Stimulated activated CD4-positive, alpha-beta T cell treated with anti-CD3 and anti-CD28 coated beads, Interleukin-1b, Interleukin-23, amount 100 ng/mL, for 4 hours (primary cell): ENCODE measurements at regions not wholly inside any gene's neighbourhood (a gene's known extent, or its start where the extent isn't known, plus 50 kb on each side); places are given as distances from the start of the nearest gene placed in this dataset.

Experiments used
- DNase-seq, 2 donors: peaks; one replicate each; pipeline ENCODE4 v3.0.0-alpha.2; 2020; ENCODE audit warnings: low read depth in 2 of 2

DNA sequence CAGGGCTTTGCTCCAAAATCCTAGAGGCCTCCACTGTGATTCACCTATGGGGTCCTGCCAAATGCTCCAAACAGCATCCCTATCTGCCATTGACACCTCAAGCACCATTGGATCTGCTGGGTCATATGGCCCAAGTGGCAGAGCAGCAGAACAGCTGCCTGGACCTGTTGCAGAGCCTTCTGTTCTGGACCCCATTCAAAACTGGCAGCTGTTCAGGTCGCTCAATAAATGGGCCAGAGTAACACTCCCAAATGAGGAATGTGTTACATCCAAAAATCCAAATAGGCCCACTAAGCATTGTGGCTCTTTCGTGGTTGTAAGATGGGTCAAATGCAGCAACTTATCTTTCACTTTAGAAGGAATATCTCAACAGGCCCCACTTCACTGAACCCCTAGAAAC is 783.6 kb downstream of the DCDC2C start:
- no peak for DNase-seq

DNA sequence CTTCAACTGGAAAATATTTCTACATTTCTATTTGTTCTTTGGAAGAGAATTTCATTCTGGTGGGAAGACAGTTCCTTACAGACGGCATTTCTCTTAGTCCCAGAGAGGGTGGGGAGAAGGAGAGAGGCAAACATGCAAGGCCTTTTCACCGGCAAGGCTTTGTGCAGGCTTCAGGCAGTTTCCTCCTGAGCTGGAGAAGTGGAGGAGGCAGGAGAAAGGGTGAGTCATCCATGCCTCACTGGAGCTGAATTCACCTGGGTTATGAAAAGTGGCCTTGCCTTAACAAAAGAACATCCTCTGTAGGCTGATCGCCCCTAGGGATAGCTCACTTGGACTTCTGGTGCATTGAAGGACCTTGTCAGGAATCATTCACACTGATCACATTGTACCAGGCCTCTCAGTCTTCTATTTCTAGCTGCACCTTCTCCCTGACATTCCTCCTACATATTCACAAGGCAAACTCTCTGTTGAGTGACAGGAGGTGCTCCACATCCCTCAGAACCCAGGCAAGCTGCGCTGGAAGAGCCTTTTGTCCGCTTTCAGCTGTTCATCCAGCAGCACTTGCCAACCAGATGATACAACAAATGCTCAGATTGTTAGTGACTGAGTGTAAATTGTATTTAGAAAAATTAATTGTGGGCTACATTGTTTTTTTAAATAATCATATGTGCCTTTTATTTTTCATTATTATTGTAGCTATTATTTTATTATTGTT is 796.1 kb downstream of the DCDC2C start:
- DNase-seq = no peak

DNA sequence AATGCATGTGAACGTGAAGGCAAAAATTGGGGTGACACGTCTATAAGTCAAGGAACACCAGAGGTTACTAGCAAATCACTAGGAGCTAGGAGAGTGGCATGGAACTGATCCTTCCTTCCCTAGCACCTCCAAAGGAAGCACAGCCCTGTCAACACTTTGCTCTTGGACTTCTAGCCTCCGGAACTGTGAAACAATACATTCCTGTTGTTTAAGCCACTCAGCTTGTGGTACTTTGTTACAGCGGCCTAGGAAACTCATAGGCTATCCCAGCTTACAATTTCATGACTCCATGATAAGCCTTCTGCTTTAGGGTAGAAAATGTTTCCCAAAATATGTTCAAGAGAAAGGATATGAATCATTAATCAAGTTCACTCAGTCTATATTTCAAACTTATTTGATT is 798.1 kb downstream of the DCDC2C start:
- DNase-seq = no peak

DNA sequence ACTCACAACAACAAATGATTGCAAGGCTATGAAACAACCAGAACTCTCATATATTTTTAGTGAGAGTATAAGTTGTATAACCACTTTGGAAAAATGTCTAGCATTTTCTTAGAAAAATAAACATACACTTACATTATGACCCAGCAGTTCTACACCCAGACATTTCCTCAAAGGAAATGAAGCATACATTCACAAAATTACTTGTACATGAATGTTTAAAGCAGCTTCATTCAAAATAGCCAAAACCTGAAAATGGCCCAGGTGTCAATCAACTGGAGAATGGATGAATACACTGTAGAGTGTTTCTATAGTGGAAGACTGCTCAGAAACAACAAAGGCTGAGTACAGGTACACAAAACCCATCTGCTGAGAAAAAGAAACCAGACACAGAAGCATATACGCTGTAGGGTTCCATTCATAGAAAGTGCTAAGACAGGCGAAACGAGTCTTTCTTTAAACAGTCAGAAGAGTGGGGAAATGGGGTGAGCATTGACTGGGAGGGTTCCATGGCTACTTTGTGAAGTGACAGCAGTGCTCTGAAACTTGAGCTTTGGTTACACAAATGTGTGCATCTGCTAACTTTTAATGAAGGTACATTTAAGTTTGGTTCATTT is 799.0 kb downstream of the DCDC2C start:
- no peak for DNase-seq

DNA sequence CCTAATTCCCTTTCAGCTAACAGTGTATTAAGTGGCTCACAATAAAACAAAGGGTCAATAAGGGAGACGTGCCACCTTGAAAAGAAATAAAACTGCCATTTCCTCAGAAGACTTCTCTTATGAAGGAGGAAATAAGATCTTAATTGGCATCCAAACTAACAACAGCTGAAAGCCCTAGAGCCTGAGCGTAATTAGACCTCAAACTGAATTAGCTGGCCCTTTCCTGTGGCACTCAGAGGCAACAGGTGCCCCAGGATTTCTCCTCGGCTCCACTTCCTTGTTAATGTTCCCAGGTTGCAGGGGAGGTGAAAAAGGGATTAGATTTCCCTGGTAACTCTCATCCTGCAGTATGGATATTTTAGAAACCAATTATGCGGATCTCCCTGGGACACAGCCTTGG is 804.3 kb downstream of the DCDC2C start:
- no peak for DNase-seq

DNA sequence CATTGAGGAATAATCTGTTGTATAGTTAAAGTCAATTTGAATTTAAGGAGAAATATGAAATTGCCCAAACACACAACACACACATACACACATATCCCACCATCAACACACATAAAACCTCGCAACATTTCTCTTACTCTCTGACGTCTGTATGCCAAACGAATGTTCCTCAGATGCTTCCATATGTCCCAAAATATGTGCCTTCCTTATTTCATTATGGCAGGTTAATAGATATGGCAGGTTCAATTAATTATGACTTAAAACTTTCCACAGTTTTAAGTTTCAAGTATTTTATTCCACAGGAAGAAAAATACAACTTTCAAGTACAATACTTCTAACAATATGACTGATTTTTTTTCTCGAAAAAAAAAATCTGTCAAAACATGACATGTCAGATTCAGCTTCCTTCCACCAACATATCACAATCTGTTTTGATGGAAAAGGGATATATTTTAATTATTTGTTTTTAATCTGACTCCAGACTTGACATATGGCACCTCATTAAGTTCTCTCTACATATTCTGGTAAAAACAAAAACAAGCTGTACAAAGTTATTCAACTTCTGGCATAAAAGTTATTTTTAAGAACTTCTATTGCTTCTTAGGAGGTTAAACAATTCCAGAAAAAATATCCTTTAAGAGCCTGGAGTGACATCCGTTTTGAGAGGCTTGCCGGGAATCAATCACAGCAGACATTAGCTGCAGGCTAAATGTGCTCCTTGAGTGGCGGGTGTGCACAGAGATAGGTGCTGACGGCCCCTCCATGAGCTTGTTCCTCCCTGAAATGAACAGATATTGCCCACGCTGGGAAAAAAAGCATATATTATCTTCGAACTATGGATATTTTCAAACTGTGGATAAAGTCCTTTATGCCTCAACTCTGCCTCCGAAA is 812.7 kb downstream of the DCDC2C start:
- no peak for DNase-seq

DNA sequence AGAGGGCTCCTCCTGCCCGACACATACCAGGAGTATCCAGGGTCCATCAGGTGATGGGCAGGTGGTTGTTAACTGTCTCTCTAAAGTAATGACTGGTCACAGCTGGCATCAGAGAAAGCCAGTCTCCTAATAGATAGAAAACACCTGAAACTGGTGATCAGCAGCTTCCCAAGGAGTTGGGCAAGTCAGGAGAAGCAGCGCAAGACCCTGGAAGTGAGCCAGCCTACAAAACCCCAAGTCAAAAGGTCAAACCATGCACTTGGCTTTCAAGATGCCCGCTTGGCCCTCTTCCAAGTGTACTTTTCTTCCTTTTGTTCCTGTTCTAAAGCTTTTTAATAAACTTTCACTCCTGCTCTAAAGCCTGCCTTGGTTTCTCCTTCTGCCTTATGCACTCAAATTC is 815.2 kb downstream of the DCDC2C start:
- no peak for DNase-seq

DNA sequence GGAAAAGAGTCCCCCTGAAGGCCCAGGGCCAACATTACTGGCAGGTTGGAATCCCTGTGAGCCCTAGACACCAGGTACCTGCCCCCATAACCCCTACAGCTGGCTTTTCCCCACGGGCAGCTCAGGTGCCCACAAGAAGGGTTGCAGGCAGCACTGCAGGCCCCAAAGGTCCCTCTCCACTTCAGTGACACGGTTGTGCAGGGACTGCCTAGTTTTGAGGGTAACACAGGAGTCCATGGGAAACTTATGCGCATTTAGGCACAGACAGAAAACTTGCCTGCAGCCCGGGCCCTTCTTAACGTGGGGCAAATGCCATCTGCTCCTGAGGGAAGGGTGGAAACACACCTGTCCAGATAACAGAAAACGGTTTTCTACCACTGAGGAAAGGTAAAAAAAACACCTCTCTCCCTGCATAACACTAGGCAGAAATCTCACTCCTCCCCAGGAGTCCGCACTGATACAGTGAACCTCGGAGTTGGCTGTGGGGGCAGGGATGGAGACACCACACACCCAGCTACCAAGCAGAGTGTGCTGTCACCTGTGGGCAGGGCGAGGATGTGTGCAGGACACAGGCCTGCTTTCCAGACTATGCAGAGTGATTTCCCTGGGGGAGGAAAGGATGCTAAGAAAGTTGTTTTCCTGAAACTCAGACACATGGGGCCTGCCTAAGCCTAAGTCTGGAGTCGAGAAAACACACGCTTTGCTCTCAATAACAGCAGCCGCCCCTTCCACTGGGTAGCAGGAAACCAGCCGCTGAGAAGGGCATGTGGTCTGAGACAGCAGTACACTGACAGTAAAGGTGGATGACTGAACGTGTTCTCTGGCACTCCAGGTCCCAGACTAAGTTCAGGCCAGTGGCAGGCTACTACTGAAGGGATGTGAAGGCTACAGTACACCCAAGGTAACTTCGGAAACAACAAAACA is 819.4 kb downstream of the DCDC2C start:
- no peak for DNase-seq

DNA sequence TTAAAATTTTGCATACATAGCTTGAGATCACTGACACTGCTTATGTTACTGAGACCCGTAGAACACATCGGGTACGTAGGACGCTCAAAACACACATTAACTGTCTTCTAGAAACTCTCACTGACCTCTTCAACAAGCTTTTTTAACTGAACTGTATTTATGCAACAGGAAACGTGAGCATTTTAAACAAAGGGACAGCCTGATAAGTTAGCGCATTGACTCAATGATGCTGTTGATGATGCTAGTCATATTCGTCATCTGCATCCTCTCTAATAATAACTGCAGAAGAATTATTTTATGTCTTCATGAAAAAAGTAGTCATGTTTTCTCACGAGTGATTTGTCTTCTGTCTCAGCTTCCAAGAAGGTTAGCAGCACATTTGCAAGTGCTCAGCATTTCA is 824.0 kb downstream of the DCDC2C start:
- DNase-seq = no peak

DNA sequence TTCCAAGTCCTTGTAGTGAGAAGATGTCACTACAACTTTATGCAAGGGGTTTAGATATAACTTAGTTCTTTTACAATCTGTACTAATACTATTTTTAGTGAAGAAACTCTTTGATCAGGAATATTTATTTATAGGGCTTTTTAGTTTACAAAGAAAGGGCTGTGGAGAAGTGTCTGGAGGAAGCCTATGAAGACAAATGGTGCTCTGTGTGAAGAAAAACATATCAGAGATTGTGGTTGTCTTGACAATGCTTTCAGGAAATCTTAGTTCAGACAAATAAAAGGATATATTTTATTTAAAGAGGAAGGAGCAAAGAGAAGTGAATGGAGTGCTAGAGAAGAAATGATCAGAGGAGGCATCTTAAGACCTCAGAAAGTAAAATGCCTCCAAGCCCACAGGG is 824.9 kb downstream of the DCDC2C start:
- DNase-seq = no peak

DNA sequence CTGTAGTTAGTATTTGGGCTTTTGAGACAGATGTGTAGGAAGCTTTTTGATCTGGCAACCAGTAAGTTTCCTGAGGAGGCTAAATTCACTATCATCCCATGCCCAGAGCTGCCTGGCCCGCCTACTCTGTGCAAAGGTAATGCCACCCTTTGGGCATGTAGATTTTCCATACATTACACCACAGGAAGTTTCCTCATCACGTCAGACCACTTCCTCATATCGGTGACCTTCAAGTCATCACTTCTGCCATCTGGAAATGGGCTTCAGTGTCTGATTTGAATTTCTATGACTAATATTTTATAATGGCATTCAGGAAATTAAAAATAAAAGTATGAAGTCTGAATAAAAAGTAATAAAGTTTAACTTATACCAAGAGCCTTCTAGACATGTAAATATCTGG is 825.4 kb downstream of the DCDC2C start:
- no peak for DNase-seq

DNA sequence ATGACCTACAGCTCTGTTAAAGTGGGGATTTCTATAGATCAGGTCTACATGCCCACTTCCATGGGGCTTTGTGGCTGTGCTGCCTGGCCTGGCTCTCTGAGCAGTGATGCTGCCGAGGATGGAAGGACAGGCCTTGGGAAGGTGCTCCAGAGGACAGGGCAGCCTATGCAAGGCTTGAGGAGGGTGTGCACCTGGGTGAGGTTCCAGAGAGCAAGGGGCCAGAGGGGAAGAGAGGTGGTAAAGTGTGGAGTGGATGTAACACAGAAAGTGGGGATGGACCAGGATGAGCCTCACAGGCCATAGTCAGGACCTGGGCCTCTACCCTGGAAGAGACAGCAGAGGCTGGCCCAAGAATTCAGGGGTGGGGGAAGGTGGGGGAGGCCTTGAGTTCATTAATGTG is 826.4 kb downstream of the DCDC2C start:
- no peak for DNase-seq

DNA sequence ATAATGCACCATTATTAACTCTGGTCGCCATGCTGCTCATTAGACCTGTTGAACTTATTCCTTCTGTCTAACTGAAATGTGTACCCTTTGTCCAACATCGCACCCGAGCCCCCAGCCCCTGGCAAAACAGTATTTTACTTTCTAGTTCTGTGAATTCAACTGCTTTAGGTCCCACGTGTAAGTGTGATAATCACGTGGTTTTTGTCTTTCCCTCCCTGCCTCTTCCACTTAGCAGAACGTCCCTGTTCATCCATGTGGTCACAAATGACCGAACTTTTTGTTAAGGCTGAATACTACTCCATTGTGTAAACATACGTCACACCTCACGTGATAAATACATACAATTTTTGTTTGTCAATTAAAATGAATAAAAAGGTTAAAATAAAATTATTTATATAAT is 826.9 kb downstream of the DCDC2C start:
- no peak for DNase-seq

DNA sequence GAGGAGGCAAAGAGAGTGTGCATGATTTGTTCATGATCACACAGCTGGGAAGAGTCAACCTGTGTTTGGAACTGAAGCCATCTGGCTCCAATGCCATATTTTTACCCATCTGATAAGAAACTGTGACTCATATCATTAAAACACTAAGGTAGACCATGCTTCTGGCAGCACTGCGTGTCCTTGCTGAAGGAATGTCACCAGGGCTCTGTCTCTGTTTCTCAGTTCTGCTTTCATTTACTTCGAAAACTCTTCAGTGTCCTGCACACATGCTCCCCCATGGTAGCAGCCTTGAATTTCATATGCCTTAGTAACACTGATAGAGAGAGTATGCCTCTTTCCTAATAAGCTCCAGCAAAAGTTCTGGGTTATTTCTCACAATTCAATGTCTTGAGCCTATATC is 830.4 kb downstream of the DCDC2C start:
- no peak for DNase-seq

DNA sequence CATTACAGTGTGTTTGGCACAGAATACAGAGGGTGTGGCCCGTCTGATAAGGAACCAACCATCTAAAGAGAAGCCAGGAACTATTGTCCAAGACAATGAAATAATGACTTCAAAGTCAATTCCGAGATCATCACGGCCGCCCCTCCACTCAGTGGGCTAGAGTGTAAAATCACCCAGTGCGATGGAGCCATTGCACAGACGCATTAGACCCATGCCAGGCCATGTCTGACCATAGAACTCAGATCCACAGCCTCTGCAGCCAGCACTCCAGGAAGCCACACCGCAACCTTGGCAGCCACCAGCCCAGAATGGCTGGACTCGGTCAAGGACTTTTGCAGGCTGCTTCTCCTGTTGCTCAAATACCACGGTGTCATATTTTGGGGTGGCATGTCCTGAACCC is 835.7 kb downstream of the DCDC2C start:
- DNase-seq = no peak

DNA sequence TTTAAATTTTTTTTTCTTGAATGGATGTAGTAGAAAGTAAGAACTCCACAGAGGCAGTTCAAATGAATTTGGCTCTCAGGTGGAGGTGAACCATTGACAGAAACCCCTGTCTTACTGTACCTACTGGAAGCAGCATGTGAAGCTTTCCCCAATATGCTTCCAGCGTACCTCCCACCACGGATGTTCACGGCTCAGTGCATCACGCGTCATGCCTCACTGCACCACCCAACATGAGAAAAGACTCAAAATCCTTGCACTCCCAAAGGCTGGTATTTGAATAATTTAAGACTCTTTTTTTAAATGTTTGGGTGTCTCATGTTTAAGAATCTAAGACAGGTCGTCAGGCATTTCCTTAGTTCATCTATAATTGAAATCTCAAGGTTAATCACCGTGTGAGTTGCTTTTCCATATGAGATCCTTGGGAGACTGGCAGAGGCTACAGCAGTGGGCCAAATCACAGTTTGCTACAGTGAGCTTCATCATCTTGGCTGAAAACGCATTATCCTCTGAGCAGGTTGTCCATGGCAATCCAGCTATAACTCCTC is 846.4 kb downstream of the DCDC2C start:
- DNase-seq = no peak

DNA sequence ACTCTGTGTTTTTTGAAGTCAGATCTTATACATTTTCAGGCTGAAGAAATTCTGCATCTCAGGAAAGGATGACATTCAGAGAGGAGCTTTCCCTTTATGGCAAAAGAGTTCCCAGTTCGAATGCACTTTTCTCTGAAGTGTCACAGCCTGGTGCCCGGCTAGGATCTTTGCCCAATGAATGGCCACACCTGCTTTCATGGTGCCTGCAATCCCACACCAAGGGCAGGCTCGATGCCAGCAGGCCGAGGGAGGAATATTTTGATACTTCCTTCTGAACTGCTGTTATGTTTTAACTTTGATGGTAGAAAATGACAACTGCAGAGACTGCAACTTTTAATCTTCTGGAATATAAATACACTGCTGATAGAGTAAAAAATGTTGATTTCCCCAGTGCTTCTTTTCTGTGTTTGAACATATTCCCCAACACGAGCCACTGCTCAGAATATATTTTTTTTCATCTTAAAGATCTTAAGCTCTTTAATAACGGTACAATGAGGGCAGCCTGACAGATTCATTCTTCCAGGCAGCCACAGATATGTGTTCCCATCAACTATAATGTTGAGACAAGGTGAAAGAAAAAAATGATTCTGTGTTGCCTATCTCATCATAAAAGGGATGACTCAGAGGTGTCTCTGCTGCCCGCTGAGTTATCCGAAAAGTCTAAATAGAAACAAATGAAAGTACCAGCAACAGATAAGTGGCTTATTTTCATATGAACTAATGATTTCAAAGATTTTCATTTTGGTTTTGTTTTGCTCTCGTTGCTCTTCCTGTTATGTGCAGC is 848.5 kb downstream of the DCDC2C start:
- no peak for DNase-seq

DNA sequence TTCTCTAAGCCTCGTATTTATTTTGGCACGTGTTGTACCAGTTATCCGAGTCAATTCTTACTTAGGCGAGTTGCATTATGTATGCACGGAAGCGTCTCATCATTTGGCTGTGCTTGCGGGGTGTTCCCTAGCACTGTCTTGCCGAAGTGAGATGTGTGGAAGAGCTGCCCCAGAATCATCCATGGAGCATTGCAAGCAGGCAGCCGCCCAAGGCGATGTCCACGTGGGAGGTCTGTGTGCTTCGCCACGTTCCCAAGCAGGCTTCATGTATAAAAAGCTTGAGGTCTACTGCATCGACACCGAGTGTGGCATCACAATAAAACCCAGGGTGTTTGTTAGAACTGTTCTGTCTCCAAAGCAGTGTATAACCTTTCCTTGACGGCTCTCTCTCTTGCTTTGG is 849.9 kb downstream of the DCDC2C start:
- no peak for DNase-seq

DNA sequence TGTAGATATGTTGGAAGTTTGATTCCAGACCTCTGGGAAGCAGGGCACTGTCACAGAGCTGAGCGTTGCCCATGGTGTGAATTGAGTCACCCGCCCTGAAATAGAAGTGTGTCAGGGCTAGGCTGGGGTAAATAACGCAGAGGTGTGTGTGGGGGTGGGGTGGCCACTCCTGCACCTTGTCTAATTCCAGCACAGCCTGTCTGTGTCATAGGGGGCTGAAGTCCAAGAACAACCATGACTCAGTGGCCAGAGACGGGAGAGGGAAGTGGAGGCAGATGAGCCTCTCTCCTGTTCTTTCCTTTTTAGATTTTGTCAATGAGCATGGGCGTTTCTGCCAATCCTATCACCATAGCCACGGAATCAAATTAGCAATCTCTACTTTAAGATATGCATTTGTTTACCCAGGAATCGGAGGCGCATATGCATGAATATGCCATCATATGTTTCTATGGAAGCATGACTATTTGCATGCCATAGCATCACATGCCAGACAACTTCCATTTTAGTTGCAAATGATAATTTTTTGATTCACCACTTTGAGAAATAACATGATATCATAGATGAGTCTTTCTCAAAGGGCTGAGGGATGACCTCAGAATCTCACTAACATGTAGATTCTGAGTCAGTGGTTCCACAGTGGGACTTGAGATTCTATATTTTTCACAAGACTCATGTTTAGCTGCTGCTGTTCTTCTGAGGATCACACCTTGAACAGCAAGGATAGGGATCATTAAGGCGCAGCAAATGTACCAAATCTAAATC is 852.9 kb downstream of the DCDC2C start:
- no peak for DNase-seq

DNA sequence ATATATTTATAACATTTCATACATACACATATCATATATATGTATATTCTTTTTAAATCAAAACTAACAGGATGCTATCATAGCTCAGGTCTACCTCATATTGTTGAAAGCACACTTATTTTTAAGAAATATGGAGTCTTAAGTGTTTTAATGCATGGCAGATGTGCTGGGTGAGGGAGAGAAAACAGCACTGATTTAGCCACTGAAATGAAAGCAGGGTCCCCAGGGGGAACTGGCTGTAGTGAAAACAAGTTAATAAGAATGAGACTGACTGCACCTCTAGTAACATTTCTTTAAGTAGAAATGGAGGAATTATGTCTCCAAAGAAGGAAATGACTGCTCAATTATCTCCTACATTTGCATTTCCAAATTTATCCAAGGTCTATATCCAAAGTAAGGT is 857.8 kb downstream of the DCDC2C start:
- DNase-seq = no peak
